H9 (cell line): ENCODE measurements at regions not wholly inside any gene's neighbourhood (a gene's known extent, or its start where the extent isn't known, plus 50 kb on each side); places are given as distances from the start of the nearest gene placed in this dataset.

Experiments
- DNase-seq: peaks from one replicate; pipeline ENCODE4 v3.0.0-alpha.2; 2017
- H2AFZ ChIP-seq: one replicate; pipeline ENCODE4 v1.6.1; 2013; ENCODE audit warnings: mild to moderate bottlenecking, low read length, control low read depth, moderate library complexity
- H2AK5ac ChIP-seq: 2 replicates; pipeline ENCODE4 v1.6.1; 2013; ENCODE audit warnings: low read length, control low read depth, mixed read lengths; ENCODE audit not compliant: insufficient read length
- H2BK120ac ChIP-seq: one replicate; pipeline ENCODE4 v1.6.1; 2013; ENCODE audit warnings: low read depth, mild to moderate bottlenecking, low read length, control low read depth, inconsistent platforms; ENCODE audit not compliant: poor library complexity, severe bottlenecking
- H2BK12ac ChIP-seq: 2 replicates; pipeline ENCODE4 v1.6.1; 2013; ENCODE audit warnings: low read length, control low read depth, mixed read lengths, low read depth; ENCODE audit not compliant: insufficient read length
- H2BK15ac ChIP-seq: 2 replicates; pipeline ENCODE4 v1.6.1; 2013; ENCODE audit warnings: low read depth, low read length, control low read depth
- H2BK20ac ChIP-seq: one replicate; pipeline ENCODE4 v1.6.1; 2013; ENCODE audit warnings: low read depth, mild to moderate bottlenecking, low read length, control low read depth, inconsistent platforms; ENCODE audit not compliant: poor library complexity, severe bottlenecking
- H2BK5ac ChIP-seq: 2 replicates; pipeline ENCODE4 v1.6.1; 2013; ENCODE audit warnings: low read length, control low read depth, mixed read lengths; ENCODE audit not compliant: insufficient read length
- H3K14ac ChIP-seq: 2 replicates; pipeline ENCODE4 v1.6.1; 2013; ENCODE audit warnings: low read length, control low read depth; ENCODE audit not compliant: insufficient read depth
- H3K18ac ChIP-seq: 2 replicates; pipeline ENCODE4 v1.6.1; 2013; ENCODE audit warnings: low read depth, mild to moderate bottlenecking, mixed read lengths, low read length, control low read depth; ENCODE audit not compliant: insufficient read length
- H3K23ac ChIP-seq: 2 replicates; pipeline ENCODE4 v1.6.1; 2013; ENCODE audit warnings: low read length, control low read depth, mixed read lengths, low read depth; ENCODE audit not compliant: insufficient read length
- H3K23me2 ChIP-seq: 2 replicates; pipeline ENCODE4 v1.6.1; 2013; ENCODE audit warnings: low read depth, mild to moderate bottlenecking, mixed read lengths, low read length, control low read depth; ENCODE audit not compliant: insufficient read length, poor library complexity, severe bottlenecking
- H3K27ac ChIP-seq: 2 replicates; pipeline ENCODE4 v1.5.1; 2013; ENCODE audit warnings: low read length, control low read depth, mixed read lengths, low read depth; ENCODE audit not compliant: insufficient read length
- H3K27me3 ChIP-seq: 2 replicates; pipeline ENCODE4 v1.6.1; 2013; ENCODE audit warnings: low read length, control low read depth, inconsistent platforms; ENCODE audit not compliant: insufficient read depth
- H3K4ac ChIP-seq: 2 replicates; pipeline ENCODE4 v1.6.1; 2013; ENCODE audit warnings: low read depth, mild to moderate bottlenecking, control low read depth, inconsistent platforms, low read length, moderate library complexity
- H3K4me1 ChIP-seq: 2 replicates; pipeline ENCODE4 v1.6.1; 2013; ENCODE audit warnings: low read length, control low read depth, inconsistent platforms; ENCODE audit not compliant: insufficient read depth
- H3K4me2 ChIP-seq: 2 replicates; pipeline ENCODE4 v1.6.1; 2013; ENCODE audit warnings: low read length, control low read depth, mixed read lengths; ENCODE audit not compliant: insufficient read length, insufficient read depth
- H3K56ac ChIP-seq: 2 replicates; pipeline ENCODE4 v1.6.1; 2013; ENCODE audit warnings: low read depth, mild to moderate bottlenecking, mixed read lengths, low read length, control low read depth; ENCODE audit not compliant: insufficient read length
- H3K79me1 ChIP-seq: 2 replicates; pipeline ENCODE4 v1.6.1; 2013; ENCODE audit warnings: low read depth, mild to moderate bottlenecking, moderate library complexity, low read length, control low read depth, inconsistent platforms; ENCODE audit not compliant: insufficient read depth, poor library complexity, severe bottlenecking
- H3K79me2 ChIP-seq: 2 replicates; pipeline ENCODE4 v1.6.1; 2013; ENCODE audit warnings: low read length, control low read depth, inconsistent platforms; ENCODE audit not compliant: insufficient read depth
- H3K9ac ChIP-seq: 2 replicates; pipeline ENCODE4 v1.6.1; 2013; ENCODE audit warnings: low read length, control low read depth, mixed read lengths; ENCODE audit not compliant: insufficient read length; ENCODE audit errors: extremely low read depth
- H3K9me3 ChIP-seq: one replicate; pipeline ENCODE4 v1.6.1; 2013; ENCODE audit warnings: low read depth, low read length, inconsistent platforms; ENCODE audit not compliant: control insufficient read depth
- H3T11ph ChIP-seq: one replicate; pipeline ENCODE4 v1.6.1; 2013; ENCODE audit warnings: mild to moderate bottlenecking, low read length, control low read depth, inconsistent platforms
- H4K20me1 ChIP-seq: one replicate; pipeline ENCODE4 v1.6.1; 2013; ENCODE audit not compliant: control insufficient read depth, insufficient read length, insufficient read depth
- H4K5ac ChIP-seq: 2 replicates; pipeline ENCODE4 v1.6.1; 2013; ENCODE audit warnings: low read depth, mild to moderate bottlenecking, mixed read lengths, low read length, control low read depth; ENCODE audit not compliant: insufficient read length
- H4K8ac ChIP-seq: replicated peaks from 2 replicates; pipeline ENCODE4 v1.6.1; 2013; ENCODE audit warnings: low read length, control low read depth, mixed read lengths, low read depth; ENCODE audit not compliant: insufficient read length
- H4K91ac ChIP-seq: 2 replicates; pipeline ENCODE4 v1.6.1; 2013; ENCODE audit warnings: low read depth, mild to moderate bottlenecking, moderate library complexity, mixed read lengths, low read length, control low read depth; ENCODE audit not compliant: insufficient read length
- H3K27ac Mint-ChIP-seq, 3 experiments: 2 replicates in 2 of 3; 3 replicates in 1 of 3; pipeline ENCODE4 v1.8.0; 2020 to 2021; ENCODE audit warnings: mixed read lengths in 3 of 3, mild to moderate bottlenecking in 1 of 3, moderate library complexity in 1 of 3
- H3K27me3 Mint-ChIP-seq: 2 replicates; pipeline ENCODE4 v1.8.0; 2021; ENCODE audit warnings: low read depth, mild to moderate bottlenecking, moderate library complexity, mixed read lengths
- H3K36me3 Mint-ChIP-seq, 3 experiments: 2 replicates in 2 of 3; 3 replicates in 1 of 3; pipeline ENCODE4 v1.8.0; 2020 to 2021; ENCODE audit warnings: low read depth in 3 of 3, mixed read lengths in 3 of 3; ENCODE audit not compliant: insufficient read depth in 1 of 3
- H3K4me1 Mint-ChIP-seq, 2 experiments: 2 replicates each; pipeline ENCODE4 v1.8.0; 2020; ENCODE audit warnings: mixed read lengths in 2 of 2
- H3K4me3 Mint-ChIP-seq, 2 experiments: 2 replicates in 1 of 2; 3 replicates in 1 of 2; pipeline ENCODE4 v1.8.0; 2020 to 2021; ENCODE audit warnings: mild to moderate bottlenecking in 2 of 2, mixed read lengths in 2 of 2, moderate library complexity in 1 of 2
- H3K9me3 Mint-ChIP-seq, 2 experiments: 2 replicates in 1 of 2; 3 replicates in 1 of 2; pipeline ENCODE4 v1.8.0; 2020; ENCODE audit warnings: mild to moderate bottlenecking in 2 of 2, mixed read lengths in 2 of 2, moderate library complexity in 1 of 2
- CTCF ChIP-seq: fragments of 200-600 bp; sonication (generic); conservative IDR thresholded peaks from 3 replicates; pipeline ENCODE4 v1.8.0; 2021; ENCODE audit warnings: antibody characterized with exemption, mild to moderate bottlenecking
- WGBS: extraction: QIAGEN DNeasy Blood & Tissue Kit; methylation state at CpG from one replicate; pipeline ENCODE4 v1.1.7; 2013; ENCODE audit warnings: missing lambda C conversion rate, low lambda C conversion rate, mixed read lengths; ENCODE audit not compliant: insufficient read length; ENCODE audit errors: extremely low coverage; 5-methylcytosine and 5-hydroxymethylcytosine counted together

DNA sequence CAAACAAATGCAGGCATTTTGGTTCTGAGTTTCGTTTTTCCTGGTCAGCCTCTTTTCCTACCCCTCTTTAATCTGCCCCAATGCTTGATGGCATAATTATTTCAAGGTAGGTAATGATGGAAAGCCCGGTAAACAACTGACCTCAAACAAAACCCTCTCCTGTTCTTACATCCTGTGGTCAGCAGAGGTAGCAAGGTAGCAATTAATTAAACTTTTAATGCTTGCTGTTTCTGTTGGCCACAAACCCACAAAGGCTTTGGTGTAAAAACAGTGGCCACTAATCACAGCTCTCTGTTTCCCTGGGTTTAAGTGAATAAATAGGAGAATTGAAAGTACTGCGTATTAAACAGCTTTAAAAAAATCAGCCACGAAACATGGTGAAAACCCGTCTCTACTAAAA is 261.5 kb upstream of the SOX4 start:
- H3K4me1 Mint-ChIP-seq: peaks cover 10 to 12% of the 10 kb centered on the region in 2 experiments
- no peaks in the 10 kb centered on the region for H4K20me1 ChIP-seq
- H3K23ac ChIP-seq: no peak overlapping the region
- no peak overlapping the region for H3K14ac ChIP-seq
- H3K4me2 ChIP-seq: no peak overlapping the region
- H3K9ac ChIP-seq: no peak overlapping the region
- H3K4me1 ChIP-seq: peaks cover 1% of the 10 kb centered on the region; the same call in 1 of the 2 replicates
- H4K91ac ChIP-seq: no peak overlapping the region
- H3K27ac Mint-ChIP-seq: no peak overlapping the region
- H3K27me3 Mint-ChIP-seq: no peaks in the 10 kb centered on the region; the same call in 1 of the 2 replicates
- H3K79me2 ChIP-seq: no peaks in the 10 kb centered on the region
- no peak overlapping the region for H3T11ph ChIP-seq
- no peak overlapping the region for H3K18ac ChIP-seq
- no peak overlapping the region for H3K56ac ChIP-seq
- H2AFZ ChIP-seq: no peak overlapping the region
- peak; percentile 30; the same call in 2 of the 3 replicates for TF ChIP-seq CTCF
- no peak overlapping the region for H3K4me3 Mint-ChIP-seq
- no peak overlapping the region for H2BK20ac ChIP-seq
- no peak overlapping the region for H2BK12ac ChIP-seq
- no peaks in the 10 kb centered on the region for H3K27me3 ChIP-seq
- H4K5ac ChIP-seq: no peak overlapping the region
- no peak overlapping the region for H3K4ac ChIP-seq
- no peaks in the 10 kb centered on the region for H3K36me3 Mint-ChIP-seq
- no peak overlapping the region for H2BK5ac ChIP-seq
- H3K27ac ChIP-seq: no peak overlapping the region
- no peak overlapping the region for H4K8ac ChIP-seq
- DNase-seq: no peak
- no peaks in the 10 kb centered on the region; a peak in 1 of 5 replicates for H3K9me3 Mint-ChIP-seq
- H2AK5ac ChIP-seq: no peak overlapping the region
- H3K23me2 ChIP-seq: no peaks in the 10 kb centered on the region
- no peaks in the 10 kb centered on the region for H3K79me1 ChIP-seq
- H3K9me3 ChIP-seq: no peaks in the 10 kb centered on the region
- no peak overlapping the region for H2BK120ac ChIP-seq
- no peak overlapping the region for H2BK15ac ChIP-seq
- no CpG with 5 or more reads among the region's 5 CpGs for WGBS
